ENCODE measurements at regions not wholly inside any gene's neighbourhood (a gene's known extent, or its start where the extent isn't known, plus 50 kb on each side); places are given as distances from the start of the nearest gene placed in this dataset.

GRCh38 chr11:45538939-45539338 lies 126.5 kb downstream of the CHST1 start:
- Histone ChIP-seq H4K5ac (ENCODE audit: low read depth, low read length) (no peak overlapping the region), H3K9ac (ENCODE audit: low read depth, low read length) (no peak overlapping the region), H4K91ac (ENCODE audit: insufficient read depth, low read depth, low read length) (no peak overlapping the region), H3K4ac (ENCODE audit: low read depth, low read length) (no peak overlapping the region), H4K20me1 (ENCODE audit: insufficient read depth, low read length) (no peaks in the 10 kb centered on the region), H3K27me3 (ENCODE audit: control insufficient read depth, insufficient read depth, low read length) (no peaks in the 10 kb centered on the region; the same call in 1 of the 2 replicates), H3K23ac (ENCODE audit: low read depth, low read length) (no peak overlapping the region), H3K36me3 (ENCODE audit: control insufficient read depth, insufficient read depth, low read length) (no peaks in the 10 kb centered on the region), H3K9me1 (ENCODE audit: insufficient read depth, low read length) (no peaks in the 10 kb centered on the region), H4K8ac (ENCODE audit: low read depth in 2 of 2, low read length in 2 of 2) (no peak overlapping the region), H3K4me1 (ENCODE audit: control insufficient read depth, insufficient read depth, low read length) (no peaks in the 10 kb centered on the region), H3K56ac (ENCODE audit: extremely low read depth, insufficient read depth, low read length) (no peak overlapping the region), H3K4me2 (ENCODE audit: low read depth, low read length) (no peak overlapping the region), H3K14ac (replicated peaks; ENCODE audit: low read depth, low read length) (no peak overlapping the region), H2BK15ac (ENCODE audit: low read depth, low read length) (no peak overlapping the region), H3K79me1 (ENCODE audit: low read depth in 1 of 2, low read length in 2 of 2) (no peaks in the 10 kb centered on the region), H2AK9ac (replicated peaks; ENCODE audit: low read depth, low read length, poor library complexity) (no peak overlapping the region), H3K27ac (ENCODE audit: insufficient read depth, low read length) (no peak overlapping the region), H2AK5ac (ENCODE audit: low read depth, low read length) (no peak overlapping the region), H3K18ac (ENCODE audit: low read depth, low read length) (no peak overlapping the region), H2BK120ac (ENCODE audit: low read depth, low read length) (no peak overlapping the region), H2BK5ac (ENCODE audit: low read depth, low read length, poor library complexity, severe bottlenecking) (no peak overlapping the region), H2BK20ac (ENCODE audit: low read depth, low read length) (no peak overlapping the region), H3K4me3 (ENCODE audit: insufficient read depth, low read depth, low read length) (no peak overlapping the region), H3K9me3 (ENCODE audit: control insufficient read depth, insufficient read depth, low read length) (no peaks in the 10 kb centered on the region), H2AFZ (replicated peaks; ENCODE audit: low read length, poor library complexity) (no peak overlapping the region)
- dilution Hi-C loops (cut with HindIII; ENCODE audit: low sequenced_read_pairs, unreplicated experiment), result no loop called here
- no peak for ATAC-seq (ENCODE audit: low read depth)
- in situ Hi-C loops (cut with MboI; ENCODE audit: low sequenced_read_pairs), result no loop called here
- 40% methylated on average over 1 of the region's 2 CpGs; no CpG with 5 or more reads in 1 of the 2 experiments for WGBS, 2 experiments (ENCODE audit: extremely low coverage in 2 of 2, insufficient read length in 1 of 2)
- ChIA-PET POLR2A (ENCODE audit: unreplicated experiment) (no interaction called here), CTCF (no interaction called here)
- no peak for DNase-seq
- intact Hi-C loops (cut with micrococcal nuclease), result no loop called here
- no TSS peak for BruUV-seq (replicated peaks)
- TF ChIP-seq SMC3 (IDR thresholded peaks at IDR 0.05; ENCODE audit: low read depth, low read length) (no peak), MXI1 (IDR thresholded peaks at IDR 0.05; ENCODE audit: borderline replicate concordance, low read depth, low read length) (no peak), RFX5 (IDR thresholded peaks at IDR 0.05; ENCODE audit: low read depth, low read length) (no peak), MAFK (IDR thresholded peaks at IDR 0.05; ENCODE audit: low read depth, low read length) (no peak), CTCF (conservative IDR thresholded peaks at IDR 0.05; ENCODE audit: low read depth, low read length) (no peak), BHLHE40 (IDR thresholded peaks at IDR 0.05; ENCODE audit: low read depth, low read length) (no peak), USF2 (IDR thresholded peaks at IDR 0.05; ENCODE audit: low read depth, low read length) (no peak)

Measured in IMR-90 (cell line).